OCI-LY1 (cell line): ENCODE measurements at regions not wholly inside any gene's neighbourhood (a gene's known extent, or its start where the extent isn't known, plus 50 kb on each side); places are given as distances from the start of the nearest gene placed in this dataset.

Experiments used
- H2AFZ ChIP-seq: fragments of 200-600 bp; sonication (generic), shearing (Covaris generic); 2 replicates; pipeline ENCODE4 v1.6.0; 2014; ENCODE audit warnings: antibody characterized with exemption, mild to moderate bottlenecking, low read length
- H3F3A ChIP-seq: fragments of 200-600 bp; sonication (generic), shearing (Covaris generic); 2 replicates; pipeline ENCODE4 v1.6.0; 2014; ENCODE audit warnings: mild to moderate bottlenecking, antibody characterized with exemption, low read length, moderate library complexity; ENCODE audit not compliant: insufficient read depth
- H3K27ac ChIP-seq: fragments of 200-600 bp; sonication (generic); 2 replicates; pipeline ENCODE4 v1.5.1; 2014; ENCODE audit warnings: low read length, mixed run types, mild to moderate bottlenecking, low read depth; ENCODE audit not compliant: poor library complexity, severe bottlenecking
- H3K27me3 ChIP-seq: fragments of 200-600 bp; sonication (generic); 2 replicates; pipeline ENCODE4 v1.6.0; 2014; ENCODE audit warnings: antibody characterized with exemption, mild to moderate bottlenecking, low read length, moderate library complexity; ENCODE audit not compliant: insufficient read depth
- H3K36me3 ChIP-seq: fragments of 200-600 bp; sonication (generic); 2 replicates; pipeline ENCODE4 v1.6.1; 2014; ENCODE audit warnings: mild to moderate bottlenecking, antibody characterized with exemption, low read length, moderate library complexity, mixed read lengths; ENCODE audit not compliant: insufficient read depth
- H3K4me1 ChIP-seq: fragments of 200-600 bp; sonication (generic); 2 replicates; pipeline ENCODE4 v1.5.1; 2014; ENCODE audit warnings: mild to moderate bottlenecking, low read length, moderate library complexity; ENCODE audit not compliant: insufficient read depth, severe bottlenecking
- H3K4me2 ChIP-seq: fragments of 200-600 bp; sonication (generic), shearing (Covaris generic); 2 replicates; pipeline ENCODE4 v1.6.1; 2014; ENCODE audit warnings: low read length
- H3K4me3 ChIP-seq: fragments of 200-600 bp; sonication (generic); 2 replicates; pipeline ENCODE4 v1.5.1; 2014; ENCODE audit warnings: low read length, low read depth, mild to moderate bottlenecking, mixed read lengths; ENCODE audit not compliant: poor library complexity, severe bottlenecking
- H3K79me2 ChIP-seq: fragments of 200-600 bp; shearing (Covaris generic); 2 replicates; pipeline ENCODE4 v1.6.1; 2016; ENCODE audit warnings: mixed run types, low read length, mixed read lengths; ENCODE audit not compliant: insufficient read depth
- H3K9ac ChIP-seq: fragments of 200-600 bp; sonication (generic), shearing (Covaris generic); 2 replicates; pipeline ENCODE4 v1.6.1; 2014; ENCODE audit warnings: mild to moderate bottlenecking, low read length, mixed read lengths
- H3K9me2 ChIP-seq: fragments of 200-600 bp; sonication (generic), shearing (Covaris generic); 2 replicates; pipeline ENCODE4 v1.6.1; 2014; ENCODE audit warnings: low read depth, mild to moderate bottlenecking, low read length, mixed read lengths
- H3K9me3 ChIP-seq: fragments of 200-600 bp; shearing (Covaris generic); 2 replicates; pipeline ENCODE4 v1.6.1; 2014; ENCODE audit warnings: low read length, mixed read lengths
- H4K20me1 ChIP-seq: fragments of 200-600 bp; sonication (generic), shearing (Covaris generic); 2 replicates; pipeline ENCODE4 v1.6.0; 2016; ENCODE audit warnings: mild to moderate bottlenecking, low read length; ENCODE audit not compliant: insufficient read depth
- EZH2 ChIP-seq: fragments of 200-600 bp; sonication (generic), shearing (Covaris generic); IDR thresholded peaks from 2 replicates; pipeline ENCODE4 v1.8.0; 2017; ENCODE audit warnings: borderline replicate concordance, mixed run types, mild to moderate bottlenecking, antibody characterized with exemption, low read length, moderate library complexity, mixed read lengths
- TF ChIP-seq, protein P1 (sequence below): fragments of 200-600 bp; sonication (generic), shearing (Covaris generic); IDR thresholded peaks from 2 replicates; pipeline ENCODE4 v1.5.1; 2017; ENCODE audit warnings: mild to moderate bottlenecking, antibody characterized with exemption, low read length, moderate library complexity, mixed read lengths

DNA sequence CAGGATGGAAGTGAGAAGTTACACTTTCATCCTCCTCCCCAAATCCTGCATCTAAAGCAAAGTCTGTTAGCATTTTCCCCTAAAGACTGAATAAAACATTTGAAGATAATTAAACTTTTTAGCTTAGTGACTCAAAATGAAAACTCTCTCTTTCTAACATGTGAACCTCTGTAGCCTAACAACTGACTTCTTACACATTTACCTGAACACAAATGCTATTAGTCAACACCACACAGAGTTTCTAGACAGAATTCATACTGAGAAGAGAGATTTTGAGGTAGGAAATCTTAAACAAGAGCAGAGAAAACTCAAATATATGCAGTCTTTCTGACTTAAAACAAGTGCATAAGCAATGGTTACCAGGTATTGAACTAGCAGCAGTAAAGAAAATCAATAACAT is 149.9 kb upstream of the SMLR1 start:
- Histone ChIP-seq H3K9ac (no peak overlapping the region), H3K9me3 (no peaks in the 10 kb centered on the region), H4K20me1 (no peaks in the 10 kb centered on the region), H3K4me3 (no peak overlapping the region), H3K27ac (no peak overlapping the region), H3K79me2 (no peaks in the 10 kb centered on the region), H3K4me2 (no peak overlapping the region), H3K4me1 (no peaks in the 10 kb centered on the region), H3K9me2 (no peaks in the 10 kb centered on the region), H3K36me3 (no peaks in the 10 kb centered on the region), H3F3A (no peaks in the 10 kb centered on the region), H3K27me3 (no peaks in the 10 kb centered on the region), H2AFZ (no peak overlapping the region)
- TF ChIP-seq, protein P1, sequence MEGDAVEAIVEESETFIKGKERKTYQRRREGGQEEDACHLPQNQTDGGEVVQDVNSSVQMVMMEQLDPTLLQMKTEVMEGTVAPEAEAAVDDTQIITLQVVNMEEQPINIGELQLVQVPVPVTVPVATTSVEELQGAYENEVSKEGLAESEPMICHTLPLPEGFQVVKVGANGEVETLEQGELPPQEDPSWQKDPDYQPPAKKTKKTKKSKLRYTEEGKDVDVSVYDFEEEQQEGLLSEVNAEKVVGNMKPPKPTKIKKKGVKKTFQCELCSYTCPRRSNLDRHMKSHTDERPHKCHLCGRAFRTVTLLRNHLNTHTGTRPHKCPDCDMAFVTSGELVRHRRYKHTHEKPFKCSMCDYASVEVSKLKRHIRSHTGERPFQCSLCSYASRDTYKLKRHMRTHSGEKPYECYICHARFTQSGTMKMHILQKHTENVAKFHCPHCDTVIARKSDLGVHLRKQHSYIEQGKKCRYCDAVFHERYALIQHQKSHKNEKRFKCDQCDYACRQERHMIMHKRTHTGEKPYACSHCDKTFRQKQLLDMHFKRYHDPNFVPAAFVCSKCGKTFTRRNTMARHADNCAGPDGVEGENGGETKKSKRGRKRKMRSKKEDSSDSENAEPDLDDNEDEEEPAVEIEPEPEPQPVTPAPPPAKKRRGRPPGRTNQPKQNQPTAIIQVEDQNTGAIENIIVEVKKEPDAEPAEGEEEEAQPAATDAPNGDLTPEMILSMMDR, result no peak
- TF ChIP-seq EZH2, result no peak

DNA sequence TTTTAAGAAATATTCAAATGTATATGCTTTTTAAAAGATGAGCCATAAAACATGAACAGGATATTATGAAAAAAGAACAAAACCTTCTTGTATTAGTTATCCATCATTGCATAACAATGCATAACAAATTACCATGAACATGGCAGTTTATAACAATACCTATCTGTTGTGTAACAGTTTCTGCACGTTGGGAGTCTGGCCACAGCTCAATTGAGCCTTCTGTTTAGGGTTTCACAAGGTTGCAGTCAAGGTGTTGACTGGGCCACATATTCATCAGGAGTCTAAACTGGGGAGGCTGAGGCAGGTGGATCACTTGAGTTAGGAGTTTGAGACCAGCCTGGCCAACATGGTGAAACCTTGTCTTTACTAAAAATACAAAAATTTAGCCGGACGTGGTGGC is 149.4 kb upstream of the SMLR1 start:
- Histone ChIP-seq H3K79me2 (no peaks in the 10 kb centered on the region), H3K36me3 (no peaks in the 10 kb centered on the region), H2AFZ (no peak overlapping the region), H3K27me3 (no peaks in the 10 kb centered on the region), H3K4me2 (no peak overlapping the region), H3K9me2 (no peaks in the 10 kb centered on the region), H3K9me3 (no peaks in the 10 kb centered on the region), H3K4me3 (no peak overlapping the region), H3K27ac (no peak overlapping the region), H3F3A (no peaks in the 10 kb centered on the region), H4K20me1 (no peaks in the 10 kb centered on the region), H3K9ac (no peak overlapping the region), H3K4me1 (no peaks in the 10 kb centered on the region)
- TF ChIP-seq, protein P1, result no peak
- TF ChIP-seq EZH2, result no peak

DNA sequence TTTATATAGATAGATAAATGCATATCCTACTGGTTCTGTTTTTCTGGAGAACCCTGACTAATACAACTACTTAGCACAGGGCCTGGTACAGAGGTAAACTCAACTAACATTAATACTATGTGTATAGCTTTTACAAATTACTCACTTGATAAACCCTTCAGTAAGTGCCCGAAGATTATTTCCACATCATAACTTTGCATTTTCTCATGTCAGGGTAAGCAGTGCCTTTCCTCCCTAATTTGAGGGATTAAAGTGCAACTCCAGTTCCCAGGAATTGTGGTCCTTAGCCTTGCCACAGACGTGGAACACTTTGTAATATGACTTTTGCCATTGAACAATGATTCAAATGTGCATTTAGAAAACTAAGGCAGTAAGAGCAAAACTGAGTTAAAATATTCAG is 147.5 kb upstream of the SMLR1 start:
- no peaks in the 10 kb centered on the region for H3K27me3 ChIP-seq

More for the DNA sequence above, 147.5 kb upstream of the SMLR1 start:
- no peak overlapping the region for H3K27ac ChIP-seq
- H3F3A ChIP-seq, result no peaks in the 10 kb centered on the region
- H3K4me1 ChIP-seq, result no peaks in the 10 kb centered on the region
- no peaks in the 10 kb centered on the region for H3K36me3 ChIP-seq
- no peak overlapping the region for H2AFZ ChIP-seq
- no peak overlapping the region for H3K4me2 ChIP-seq
- H4K20me1 ChIP-seq, result no peaks in the 10 kb centered on the region
- no peak overlapping the region for H3K4me3 ChIP-seq
- no peaks in the 10 kb centered on the region for H3K9me3 ChIP-seq
- no peak for TF ChIP-seq EZH2
- TF ChIP-seq, protein P1, result no peak
- no peak overlapping the region for H3K9ac ChIP-seq
- H3K79me2 ChIP-seq, result no peaks in the 10 kb centered on the region
- no peaks in the 10 kb centered on the region for H3K9me2 ChIP-seq
